B cell (primary cell): ENCODE measurements at regions not wholly inside any gene's neighbourhood (a gene's known extent, or its start where the extent isn't known, plus 50 kb on each side); places are given as distances from the start of the nearest gene placed in this dataset.

ENCODE experiments used
- ATAC-seq: fragments of 200-7000 bp; cut with Tn5 transposase; one replicate; pipeline ENCODE4 v1.10.0; 2021; ENCODE audit warnings: low read depth, mild to moderate bottlenecking, moderate number of reproducible peaks, moderate library complexity
- CTCF ChIA-PET: fragments of 350-600 bp; sonication (Branson Sonifier 250); formaldehyde crosslinking; loops from one replicate; lab custom pipeline; 2021; ENCODE audit warnings: antibody characterized with exemption, inconsistent platforms; lab: Charles Lee
- POLR2A ChIA-PET: fragments of 350-600 bp; sonication (Branson Sonifier 250); formaldehyde crosslinking; loops from one replicate; lab custom pipeline; 2021; ENCODE audit warnings: antibody characterized with exemption; lab: Charles Lee
- DNase-seq: peaks from one replicate; pipeline ENCODE4 v3.0.0; 2013
- H2AFZ ChIP-seq: 2 replicates; pipeline ENCODE4 v1.6.1; 2012; ENCODE audit warnings: mild to moderate bottlenecking, low read depth, low read length; ENCODE audit not compliant: insufficient read depth, poor library complexity, severe bottlenecking
- H3K27ac ChIP-seq, 2 donors: 1 replicate in 1 of 2; 2 replicates in 1 of 2; pipeline ENCODE4 v1.5.1; 2012 to 2013; ENCODE audit warnings: low read length in 2 of 2, mild to moderate bottlenecking in 2 of 2, moderate library complexity in 1 of 2
- H3K27me3 ChIP-seq, 4 experiments: fragments of 200-600 bp in 1 of 4; sonication (generic) in 1 of 4; replicated peaks in 1 of 4; 1 replicate in 2 of 4; 2 replicates in 2 of 4; pipeline versions ENCODE4 v1.6.1 to v1.7.0; 2013 to 2016; ENCODE audit warnings: low read length in 3 of 4, mild to moderate bottlenecking in 2 of 4, mixed read lengths in 1 of 4, moderate library complexity in 1 of 4; ENCODE audit not compliant: insufficient read depth in 4 of 4, control insufficient read depth in 3 of 4; ENCODE audit errors: control extremely low read depth in 1 of 4
- H3K36me3 ChIP-seq, 2 experiments: replicated peaks in 1 of 2; 1 replicate in 1 of 2; 2 replicates in 1 of 2; pipeline versions ENCODE4 v1.6.1 to v1.7.1; 2013; ENCODE audit warnings: low read length in 1 of 2; ENCODE audit not compliant: insufficient read depth in 2 of 2, control insufficient read depth in 1 of 2; ENCODE audit errors: control extremely low read depth in 1 of 2, extremely low read depth in 1 of 2
- H3K4me1 ChIP-seq, 2 donors: fragments of 200-600 bp in 1 of 2; sonication (generic) in 1 of 2; 1 replicate in 1 of 2; 2 replicates in 1 of 2; pipeline versions ENCODE4 v1.5.1 to v1.6.1; 2013 to 2017; ENCODE audit warnings: low read length in 2 of 2; ENCODE audit not compliant: control insufficient read depth in 2 of 2, insufficient read depth in 2 of 2
- H3K4me2 ChIP-seq: replicated peaks from 2 replicates; pipeline ENCODE3; 2012; ENCODE audit warnings: mild to moderate bottlenecking, low read depth, low read length; ENCODE audit not compliant: poor library complexity, severe bottlenecking
- H3K4me3 ChIP-seq, 5 experiments: fragments of 200-600 bp in 1 of 5; sonication (generic) in 1 of 5; 1 replicate in 3 of 5; 2 replicates in 2 of 5; pipeline versions ENCODE4 v1.5.1 to v1.7.0; 2011 to 2016; ENCODE audit warnings: low read length in 4 of 5, mild to moderate bottlenecking in 4 of 5, low read depth in 2 of 5, control low read depth in 1 of 5, moderate library complexity in 1 of 5; ENCODE audit not compliant: insufficient read depth in 1 of 5; ENCODE audit errors: control extremely low read depth in 1 of 5, extremely low read depth in 1 of 5
- H3K79me2 ChIP-seq: fragments of 200-600 bp; sonication (generic); one replicate; pipeline ENCODE4 v1.6.0; 2016; ENCODE audit warnings: low read length; ENCODE audit not compliant: control insufficient read depth, insufficient read depth
- H3K9ac ChIP-seq: fragments of 200-600 bp; sonication (generic); 2 replicates; pipeline ENCODE4 v1.6.1; 2017; ENCODE audit warnings: mild to moderate bottlenecking, low read length, moderate library complexity
- H3K9me3 ChIP-seq, 3 donors: one replicate each; pipeline versions ENCODE4 v1.6.1 to v1.7.1; 2013; ENCODE audit warnings: low read length in 2 of 3; ENCODE audit not compliant: control insufficient read depth in 2 of 3, insufficient read depth in 1 of 3; ENCODE audit errors: control extremely low read depth in 1 of 3
- H4K20me1 ChIP-seq: 2 replicates; pipeline ENCODE4 v1.6.0; 2012; ENCODE audit warnings: mild to moderate bottlenecking, low read length; ENCODE audit not compliant: insufficient read depth, control insufficient read depth, poor library complexity, severe bottlenecking
- H3K27ac Mint-ChIP-seq: one replicate; pipeline ENCODE4 v1.8.0; 2021; ENCODE audit warnings: mixed read lengths
- H3K27me3 Mint-ChIP-seq: one replicate; pipeline ENCODE4 v1.8.0; 2021; ENCODE audit warnings: mixed read lengths
- H3K4me1 Mint-ChIP-seq: one replicate; pipeline ENCODE4 v1.8.0; 2021; ENCODE audit warnings: mixed read lengths
- H3K4me3 Mint-ChIP-seq: one replicate; pipeline ENCODE4 v1.8.0; 2021; ENCODE audit warnings: mixed read lengths
- H3K9me3 Mint-ChIP-seq: one replicate; pipeline ENCODE4 v1.8.0; 2022; ENCODE audit warnings: mixed read lengths; ENCODE audit not compliant: insufficient read depth
- EZH2 ChIP-seq: IDR thresholded peaks from 2 replicates; pipeline ENCODE4 v1.6.1; 2012; ENCODE audit warnings: borderline replicate concordance, low read depth, mild to moderate bottlenecking, moderate library complexity, low read length; ENCODE audit not compliant: insufficient read depth, poor library complexity, severe bottlenecking
- WGBS: methylation state at CpG from one replicate; pipeline ENCODE4 v1.1.5; 2013; ENCODE audit warnings: missing lambda C conversion rate; ENCODE audit not compliant: insufficient coverage; 5-methylcytosine and 5-hydroxymethylcytosine counted together
- intact Hi-C: fragments of 100-400 bp; cut with micrococcal nuclease; formaldehyde crosslinking; loops from one replicate; pipeline ENCODE4 v1.10.0; 2022
- TF ChIP-seq, protein P1 (sequence below): fragments of 200-600 bp; IDR thresholded peaks from one replicate; pipeline ENCODE4 v1.8.0; 2022; ENCODE audit warnings: antibody characterized with exemption, mild to moderate bottlenecking

DNA sequence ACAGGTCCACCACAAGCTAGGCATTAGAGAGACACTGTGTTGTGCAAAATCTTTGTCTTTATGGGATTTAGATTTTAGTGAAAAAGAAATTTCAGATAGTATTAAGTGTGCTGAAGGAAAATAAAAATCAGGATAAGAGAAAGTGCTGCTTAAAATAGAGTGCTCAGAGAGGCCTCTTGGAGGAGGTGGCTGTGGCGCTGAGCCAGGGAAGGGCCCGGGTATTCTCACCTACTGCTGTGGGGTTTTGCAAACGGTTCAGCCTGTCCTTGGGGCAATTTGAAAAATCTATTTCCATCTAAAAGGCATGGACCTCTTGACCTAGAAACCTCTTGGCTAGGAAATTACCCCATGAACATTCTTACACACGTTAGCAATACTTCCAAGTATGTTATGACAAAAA, 267.7 kb downstream of the TJP1 start:
- intact Hi-C loops, result no loop called here
- no peak overlapping the region for H3K4me3 Mint-ChIP-seq
- ATAC-seq, result no peak
- no peak overlapping the region for H3K9ac ChIP-seq
- no peaks in the 10 kb centered on the region for H4K20me1 ChIP-seq
- no peak for DNase-seq
- H3K36me3 ChIP-seq, result no peaks in the 10 kb centered on the region
- no peak overlapping the region for H2AFZ ChIP-seq
- no peak overlapping the region for H3K4me2 ChIP-seq
- H3K79me2 ChIP-seq, result no peaks in the 10 kb centered on the region
- H3K4me3 ChIP-seq, result no peak overlapping the region
- no peak for TF ChIP-seq EZH2
- TF ChIP-seq, protein P1, sequence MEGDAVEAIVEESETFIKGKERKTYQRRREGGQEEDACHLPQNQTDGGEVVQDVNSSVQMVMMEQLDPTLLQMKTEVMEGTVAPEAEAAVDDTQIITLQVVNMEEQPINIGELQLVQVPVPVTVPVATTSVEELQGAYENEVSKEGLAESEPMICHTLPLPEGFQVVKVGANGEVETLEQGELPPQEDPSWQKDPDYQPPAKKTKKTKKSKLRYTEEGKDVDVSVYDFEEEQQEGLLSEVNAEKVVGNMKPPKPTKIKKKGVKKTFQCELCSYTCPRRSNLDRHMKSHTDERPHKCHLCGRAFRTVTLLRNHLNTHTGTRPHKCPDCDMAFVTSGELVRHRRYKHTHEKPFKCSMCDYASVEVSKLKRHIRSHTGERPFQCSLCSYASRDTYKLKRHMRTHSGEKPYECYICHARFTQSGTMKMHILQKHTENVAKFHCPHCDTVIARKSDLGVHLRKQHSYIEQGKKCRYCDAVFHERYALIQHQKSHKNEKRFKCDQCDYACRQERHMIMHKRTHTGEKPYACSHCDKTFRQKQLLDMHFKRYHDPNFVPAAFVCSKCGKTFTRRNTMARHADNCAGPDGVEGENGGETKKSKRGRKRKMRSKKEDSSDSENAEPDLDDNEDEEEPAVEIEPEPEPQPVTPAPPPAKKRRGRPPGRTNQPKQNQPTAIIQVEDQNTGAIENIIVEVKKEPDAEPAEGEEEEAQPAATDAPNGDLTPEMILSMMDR, result no peak
- no peaks in the 10 kb centered on the region for H3K9me3 Mint-ChIP-seq
- no peak overlapping the region for H3K27ac ChIP-seq
- ChIA-PET POLR2A (no interaction called here), CTCF (no interaction called here)
- peaks cover 7% of the 10 kb centered on the region for H3K27me3 Mint-ChIP-seq
- H3K4me1 ChIP-seq, result no peaks in the 10 kb centered on the region
- H3K4me1 Mint-ChIP-seq, result no peaks in the 10 kb centered on the region
- no peaks in the 10 kb centered on the region for H3K27me3 ChIP-seq
- H3K9me3 ChIP-seq, result peaks cover 0 to 7% (median 0%) of the 10 kb centered on the region in 3 donors
- 92% methylated on average over 2 of the region's 4 CpGs for WGBS
- H3K27ac Mint-ChIP-seq, result no peak overlapping the region

GRCh38 chr15:29550834-29551465, 271.3 kb downstream of the TJP1 start:
- no peak overlapping the region for H3K4me3 ChIP-seq
- no peak overlapping the region for H3K27ac ChIP-seq
- no peaks in the 10 kb centered on the region for H4K20me1 ChIP-seq
- peaks cover 0 to 9% (median 2%) of the 10 kb centered on the region in 3 donors for H3K9me3 ChIP-seq
- H3K27ac Mint-ChIP-seq, result no peak overlapping the region
- no peaks in the 10 kb centered on the region for H3K4me1 ChIP-seq
- H3K4me1 Mint-ChIP-seq, result no peaks in the 10 kb centered on the region
- POLR2A ChIA-PET, result no interaction called here
- H3K9ac ChIP-seq, result no peak overlapping the region
- H3K27me3 ChIP-seq, result no peaks in the 10 kb centered on the region
- WGBS, result 89% methylated on average over 5 of the region's 5 CpGs
- H3K4me2 ChIP-seq, result no peak overlapping the region
- H3K36me3 ChIP-seq, result no peaks in the 10 kb centered on the region
- H3K79me2 ChIP-seq, result no peaks in the 10 kb centered on the region
- H2AFZ ChIP-seq, result no peak overlapping the region
- ATAC-seq (no peak), DNase-seq (no peak)
- H3K27me3 Mint-ChIP-seq, result no peaks in the 10 kb centered on the region
- peaks cover 7% of the 10 kb centered on the region for H3K9me3 Mint-ChIP-seq
- intact Hi-C loops, result no loop called here
- no peak for TF ChIP-seq EZH2
- TF ChIP-seq, protein P1, result no peak
- H3K4me3 Mint-ChIP-seq, result no peak overlapping the region
- CTCF ChIA-PET, result interaction anchor here (1.0 kb wide), 1 partner anchor 10 kb away, joined by 3 read pairs; no protein-coding TSS in a partner anchor
